ENCODE measurements at regions not wholly inside any gene's neighbourhood (a gene's known extent, or its start where the extent isn't known, plus 50 kb on each side); places are given as distances from the start of the nearest gene placed in this dataset.

GRCh38 chr3:73835945-73836344 lies 211.2 kb upstream of the PDZRN3 start:
- DNase-seq: no peak

GRCh38 chr3:73832426-73832825 lies 207.7 kb upstream of the PDZRN3 start:
- DNase-seq: no peak

DNA sequence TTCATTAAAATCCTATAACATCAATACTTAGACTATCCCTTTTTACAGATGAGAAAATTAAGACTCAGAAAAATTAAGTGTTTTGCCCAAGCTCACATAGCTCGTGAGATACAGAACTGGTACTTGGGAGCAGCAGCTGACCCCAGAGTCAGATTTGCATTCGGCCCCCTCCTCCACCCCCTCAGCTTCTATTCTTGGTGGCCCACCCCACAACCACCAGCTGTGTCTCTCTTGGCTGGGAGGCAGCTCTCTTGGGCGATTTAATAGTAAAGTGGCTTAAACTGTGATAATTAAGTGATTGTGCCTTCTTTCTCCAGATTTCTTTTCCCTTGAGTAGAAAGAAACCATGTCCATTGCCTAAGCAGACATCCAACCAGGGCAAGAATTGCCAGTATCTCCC lies 203.6 kb upstream of the PDZRN3 start:
- DNase-seq: no peak

GRCh38 chr3:73827725-73828211 lies 203.0 kb upstream of the PDZRN3 start:
- DNase-seq: no peak

- DNase-seq: no peak
These were observed 202.5 kb upstream of the PDZRN3 start for GRCh38 chr3:73827204-73827603.

GRCh38 chr3:73820896-73821295 lies 196.2 kb upstream of the PDZRN3 start:
- DNase-seq: peak; percentile 44

DNA sequence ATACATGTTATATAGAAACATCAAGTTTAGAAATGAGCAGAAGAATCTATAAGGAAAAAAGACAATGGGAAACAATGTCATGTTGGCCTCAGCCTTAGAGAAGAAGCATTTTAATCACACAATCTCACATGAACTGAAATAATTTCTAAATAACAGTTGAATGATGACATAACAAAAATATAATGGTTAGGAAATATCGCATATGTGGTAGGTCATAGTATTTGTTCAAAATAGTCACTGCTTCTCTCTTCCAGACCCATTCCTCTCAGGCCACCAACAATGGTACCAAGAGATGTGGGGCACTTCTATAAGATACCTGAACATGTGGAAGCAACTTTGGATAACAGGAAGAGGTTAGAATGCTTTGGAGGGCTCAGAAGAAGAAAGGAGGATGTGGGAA lies 195.7 kb upstream of the PDZRN3 start:
- no peak for DNase-seq

DNA sequence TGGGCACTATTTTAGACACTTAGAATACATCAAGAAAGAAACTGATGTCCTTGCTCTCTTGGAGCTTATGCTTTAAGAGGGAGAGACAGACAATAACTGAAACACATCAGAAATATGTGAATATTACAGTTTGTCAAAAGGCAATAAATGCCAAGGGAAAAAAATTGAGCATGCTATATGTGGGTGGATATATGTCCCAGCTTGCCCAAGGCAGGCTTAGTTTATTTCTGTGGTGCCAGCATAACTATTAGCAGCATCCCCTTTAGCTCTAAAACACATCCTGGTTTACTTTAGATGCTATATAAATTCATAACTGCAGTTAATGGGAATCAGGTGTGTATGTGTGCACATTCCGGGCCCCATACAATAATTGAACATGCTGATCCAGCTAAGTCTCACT lies 191.2 kb upstream of the PDZRN3 start:
- DNase-seq: no peak

GRCh38 chr3:73813692-73814292 lies 189.1 kb upstream of the PDZRN3 start:
- DNase-seq: no peak

DNA sequence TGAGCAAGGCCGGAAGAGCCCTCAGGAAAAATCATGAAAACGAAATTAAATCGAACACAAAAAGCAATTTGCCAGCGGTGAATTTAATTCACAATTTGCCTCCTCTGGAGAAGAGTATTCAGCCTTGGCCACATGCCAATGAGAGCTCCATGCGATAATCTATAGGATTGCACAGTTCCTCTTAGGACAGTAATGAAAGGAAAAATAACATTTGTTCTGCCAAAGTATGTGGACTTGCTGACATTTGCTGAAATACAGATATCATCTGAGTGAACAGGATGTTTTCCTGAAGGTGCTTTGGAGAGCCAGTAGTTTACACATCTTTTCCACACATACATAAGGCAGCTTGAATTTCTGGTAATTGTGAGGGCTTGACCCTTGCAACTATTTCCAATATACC lies 188.6 kb upstream of the PDZRN3 start:
- DNase-seq: peak; percentile 61

- no peak for DNase-seq
These were observed 187.3 kb upstream of the PDZRN3 start for GRCh38 chr3:73812054-73812453.

GRCh38 chr3:73808862-73809509 lies 184.2 kb upstream of the PDZRN3 start:
- DNase-seq: no peak

GRCh38 chr3:73805435-73805834 lies 180.7 kb upstream of the PDZRN3 start:
- no peak for DNase-seq

DNA sequence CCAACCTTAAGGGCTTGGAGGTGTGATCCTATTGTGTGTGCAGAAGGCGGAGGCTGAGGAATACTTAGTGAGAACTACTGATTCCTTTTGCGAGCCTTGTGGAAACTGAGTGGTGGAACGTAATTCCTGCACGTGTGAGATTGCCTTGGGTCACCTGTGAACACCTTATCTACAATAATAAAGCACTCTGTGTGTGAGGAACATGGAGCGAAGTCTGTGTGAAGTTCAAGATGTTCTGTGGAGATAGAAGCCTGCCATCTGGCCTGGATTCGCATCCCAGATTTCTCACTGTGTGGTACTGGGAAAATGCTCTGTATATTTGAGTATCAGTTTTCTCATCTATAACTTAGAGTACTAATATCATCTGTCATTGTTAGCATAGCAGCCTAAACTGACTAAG lies 179.5 kb upstream of the PDZRN3 start:
- no peak for DNase-seq

DNA sequence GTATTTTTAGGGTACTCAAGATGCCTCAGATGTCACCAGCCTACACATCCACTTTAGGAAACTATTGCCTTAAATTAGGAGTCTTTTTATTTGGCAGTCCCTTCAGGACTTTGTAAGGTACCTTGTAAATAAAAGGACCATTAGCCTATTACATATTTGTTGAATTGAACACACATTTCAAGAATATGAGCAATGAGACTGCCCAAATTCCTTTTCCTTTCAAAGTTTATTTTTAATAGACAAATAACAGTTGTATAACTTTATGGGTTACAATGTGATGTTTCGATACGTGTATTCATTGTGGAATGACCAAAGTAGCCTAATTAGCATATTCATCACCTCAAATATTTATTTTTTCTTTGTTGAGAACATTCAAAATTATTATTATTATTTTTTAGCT lies 176.7 kb upstream of the PDZRN3 start:
- DNase-seq: peak; percentile 10

- DNase-seq: no peak
These were observed 172.6 kb upstream of the PDZRN3 start for GRCh38 chr3:73797311-73797710.

DNA sequence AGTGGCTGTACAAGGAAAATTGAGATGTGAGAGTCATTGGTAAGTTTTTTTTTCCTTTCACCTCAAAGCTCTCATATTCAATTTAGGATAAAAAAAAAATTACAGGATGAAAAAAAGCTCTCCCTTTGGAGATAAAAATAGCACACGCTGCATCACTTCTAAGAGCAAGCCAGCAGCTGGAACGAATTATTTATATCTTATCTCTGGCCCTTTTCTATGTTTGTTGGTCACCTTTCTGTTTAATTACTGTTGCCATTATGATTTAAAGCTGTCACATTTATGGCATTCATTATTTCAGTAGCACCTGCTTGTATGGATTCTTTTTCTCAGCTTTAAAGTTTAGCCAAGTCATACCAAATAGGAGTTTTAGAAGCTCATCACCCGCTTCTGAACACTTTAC lies 171.6 kb upstream of the PDZRN3 start:
- no peak for DNase-seq

GRCh38 chr3:73791356-73791755 lies 166.6 kb upstream of the PDZRN3 start:
- DNase-seq: no peak

DNA sequence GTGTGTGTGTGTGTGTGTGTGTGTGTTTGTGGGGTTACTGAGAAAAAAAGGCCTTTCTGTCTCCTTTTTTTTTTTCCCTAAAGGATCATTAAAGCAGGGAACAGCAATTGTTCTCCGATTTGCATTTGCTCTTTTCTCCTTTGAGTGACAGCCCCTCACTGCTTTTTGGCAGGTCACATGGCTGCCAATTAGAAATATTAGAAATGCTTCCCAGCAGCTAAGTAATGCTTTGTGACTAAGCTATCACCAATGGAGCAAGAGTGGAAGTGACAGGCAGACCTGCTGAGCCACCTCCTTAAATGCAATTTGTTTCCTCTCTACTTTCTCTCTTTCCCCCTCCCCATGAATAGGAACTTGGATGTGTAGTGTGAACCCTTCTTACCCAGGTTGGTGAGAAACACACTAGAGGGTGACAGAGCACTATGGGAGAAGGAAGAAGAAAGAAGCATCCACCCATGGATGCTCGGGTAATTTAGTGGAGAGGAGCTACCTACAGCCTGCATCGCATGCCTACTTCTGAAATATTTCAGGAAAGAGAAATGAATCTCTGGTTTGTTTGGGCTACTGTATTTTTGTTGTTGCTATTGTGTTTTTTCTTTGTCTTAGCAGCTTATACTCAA lies 165.2 kb upstream of the PDZRN3 start:
- no peak for DNase-seq

GRCh38 chr3:73787620-73788019 lies 162.9 kb upstream of the PDZRN3 start:
- DNase-seq: peak; percentile 50

DNA sequence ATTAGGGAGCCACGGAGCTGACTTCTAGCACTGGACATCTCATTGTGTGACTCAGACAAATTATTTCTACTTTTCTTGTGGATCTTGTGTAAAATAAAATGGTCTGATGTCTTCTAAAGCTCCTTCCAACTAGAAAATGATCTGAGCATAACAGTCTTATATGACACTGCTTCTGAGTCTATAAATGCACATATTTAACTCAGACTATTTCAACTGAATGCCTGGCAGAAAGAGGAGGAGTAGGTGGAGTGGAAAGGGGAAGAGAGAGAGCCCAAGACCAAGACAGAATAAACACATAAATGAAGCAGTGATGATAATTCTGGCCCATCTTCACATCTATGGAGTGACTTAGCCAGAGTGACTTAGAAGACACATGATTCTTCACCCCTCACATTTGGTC lies 162.3 kb upstream of the PDZRN3 start:
- no peak for DNase-seq

DNA sequence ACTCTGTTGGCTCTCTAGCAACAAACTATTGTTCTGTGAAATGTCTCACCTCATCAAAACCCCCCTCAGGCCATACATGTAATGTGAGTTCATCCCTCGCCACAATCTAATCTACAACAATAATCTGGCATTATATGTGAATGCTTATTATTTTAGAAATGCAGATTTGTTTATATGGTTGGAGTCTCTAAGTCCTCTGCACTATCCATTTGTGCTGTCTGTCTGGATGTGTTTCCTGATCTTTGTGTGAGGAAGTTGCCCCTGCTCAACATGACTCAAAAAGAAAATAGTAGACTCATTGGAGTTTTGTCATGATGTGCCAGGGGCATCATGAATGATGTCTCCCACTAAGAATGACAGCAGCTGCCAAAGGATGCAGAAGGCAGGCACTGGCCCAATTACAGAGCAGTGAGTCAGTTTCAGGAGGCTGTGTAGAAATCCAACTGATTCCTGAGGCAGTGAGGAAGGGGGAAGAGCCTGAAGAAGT lies 161.6 kb upstream of the PDZRN3 start:
- peak; percentile 99 for DNase-seq

- DNase-seq: peak; percentile 86
These were observed 160.1 kb upstream of the PDZRN3 start for GRCh38 chr3:73784686-73785392.

DNA sequence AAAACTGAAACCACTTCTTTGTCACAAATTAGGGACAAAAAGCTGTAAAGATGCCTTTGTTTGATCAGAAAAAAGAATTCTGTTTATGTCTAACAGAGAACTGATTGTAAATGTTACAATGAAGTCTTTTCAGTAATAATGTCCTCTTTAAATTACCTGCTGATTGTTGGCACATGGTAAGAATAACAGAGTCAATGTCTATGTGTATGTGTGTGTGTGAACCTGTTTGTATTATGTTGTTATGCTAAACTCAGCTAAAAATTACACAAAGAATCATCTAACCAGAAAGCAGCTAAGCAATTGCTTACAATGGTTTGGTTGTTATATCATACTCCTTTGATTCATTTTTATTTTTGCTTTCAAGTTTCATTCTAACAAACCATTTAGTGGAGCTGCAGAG lies 159.1 kb upstream of the PDZRN3 start:
- no peak for DNase-seq
